ENCODE measurements at regions not wholly inside any gene's neighbourhood (a gene's known extent, or its start where the extent isn't known, plus 50 kb on each side); places are given as distances from the start of the nearest gene placed in this dataset.

GRCh38 chr10:31606841-31607240 is 287.8 kb downstream of the ZEB1 start:
- TF ChIP-seq REST (IDR thresholded peaks at IDR 0.05; ENCODE audit: insufficient replicate concordance, low read depth) (no peak), POLR2AphosphoS5 (IDR thresholded peaks at IDR 0.05; ENCODE audit: low read depth) (no peak), CTCF (IDR thresholded peaks at IDR 0.05; ENCODE audit: insufficient read depth, low read length) (no peak), GABPA (IDR thresholded peaks at IDR 0.05; ENCODE audit: low read depth) (no peak), SPI1 (IDR thresholded peaks at IDR 0.05; ENCODE audit: borderline replicate concordance, low read depth) (no peak)

Measured in HL-60 (cell line).